DOHH2 (cell line): ENCODE measurements at regions not wholly inside any gene's neighbourhood (a gene's known extent, or its start where the extent isn't known, plus 50 kb on each side); places are given as distances from the start of the nearest gene placed in this dataset.

Experiments used
- CTCF ChIP-seq: fragments of 200-600 bp; sonication (generic); IDR thresholded peaks from one replicate; pipeline ENCODE4 v1.5.1; 2014; ENCODE audit warnings: antibody characterized with exemption, mild to moderate bottlenecking, low read depth, low read length; ENCODE audit not compliant: poor library complexity, severe bottlenecking
- EZH2phosphoT487 ChIP-seq: fragments of 200-600 bp; sonication (generic); IDR thresholded peaks from 2 replicates; pipeline ENCODE4 v1.6.1; 2017; ENCODE audit warnings: borderline replicate concordance, mild to moderate bottlenecking, antibody characterized with exemption, low read length, moderate library complexity, mixed read lengths

DNA sequence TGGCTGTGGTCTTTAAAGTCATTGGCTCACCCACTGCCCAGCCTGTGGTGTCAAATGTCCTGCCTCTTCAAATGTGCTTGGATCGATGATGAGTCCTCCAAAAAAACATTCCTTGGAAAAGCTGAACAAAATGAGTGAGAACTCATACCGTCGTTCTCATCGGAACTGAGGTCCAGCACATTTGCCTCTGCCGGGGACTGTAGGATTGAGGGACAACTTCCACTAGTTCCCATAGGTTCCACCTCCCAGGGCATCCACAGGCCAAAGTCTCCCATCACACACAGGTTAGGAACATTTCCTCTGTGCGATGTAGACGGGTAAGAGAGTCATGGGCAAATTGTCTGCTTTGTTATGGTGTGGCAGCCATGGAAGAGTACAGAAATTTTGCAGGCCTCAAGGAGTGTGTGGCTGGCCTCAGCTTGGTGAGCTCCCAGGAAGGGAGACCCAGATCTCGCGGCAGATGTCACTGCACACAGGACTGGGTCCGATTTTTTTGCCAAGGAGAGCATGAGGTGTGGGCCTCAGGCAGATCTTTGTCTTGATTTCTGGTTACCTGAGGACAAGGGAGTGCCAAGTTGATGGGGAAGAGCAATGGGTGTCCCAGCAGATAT, 115.7 kb downstream of the SNRPN start:
- TF ChIP-seq CTCF (no peak), EZH2phosphoT487 (no peak)
